ENCODE measurements at regions not wholly inside any gene's neighbourhood (a gene's known extent, or its start where the extent isn't known, plus 50 kb on each side); places are given as distances from the start of the nearest gene placed in this dataset.

GRCh38 chr10:33416691-33417090 lies 82.2 kb upstream of the NRP1 start:
- TF ChIP-seq CTCF (IDR thresholded peaks at IDR 0.05; ENCODE audit: low read depth, low read length, missing control alignments): no peak
- no peak overlapping the region for H3K4me3 ChIP-seq (replicated peaks; ENCODE audit: low read depth, low read length)
- DNase-seq (ENCODE audit: extremely low read depth, low read depth): no peak

GRCh38 chr10:33416209-33416608 lies 81.7 kb upstream of the NRP1 start:
- DNase-seq (ENCODE audit: extremely low read depth, low read depth): no peak

GRCh38 chr10:33414841-33415240 lies 80.4 kb upstream of the NRP1 start:
- H3K4me3 ChIP-seq (replicated peaks; ENCODE audit: low read depth, low read length): no peak overlapping the region
- no peak for TF ChIP-seq CTCF (IDR thresholded peaks at IDR 0.05; ENCODE audit: low read depth, low read length, missing control alignments)
- no peak for DNase-seq (ENCODE audit: extremely low read depth, low read depth)

More at GRCh38 chr10:33416209-33416608, 81.7 kb upstream of the NRP1 start:
- no peak for TF ChIP-seq CTCF (IDR thresholded peaks at IDR 0.05; ENCODE audit: low read depth, low read length, missing control alignments)
- H3K4me3 ChIP-seq (replicated peaks; ENCODE audit: low read depth, low read length): no peak overlapping the region

GRCh38 chr10:33412653-33413361 lies 78.3 kb upstream of the NRP1 start:
- H3K4me3 ChIP-seq (replicated peaks; ENCODE audit: low read depth, low read length): no peak overlapping the region
- TF ChIP-seq CTCF (IDR thresholded peaks at IDR 0.05; ENCODE audit: low read depth, low read length, missing control alignments): no peak
- DNase-seq (ENCODE audit: extremely low read depth, low read depth): no peak

GRCh38 chr10:33412241-33412640 lies 77.8 kb upstream of the NRP1 start:
- TF ChIP-seq CTCF (IDR thresholded peaks at IDR 0.05; ENCODE audit: low read depth, low read length, missing control alignments): no peak
- H3K4me3 ChIP-seq (replicated peaks; ENCODE audit: low read depth, low read length): no peak overlapping the region
- no peak for DNase-seq (ENCODE audit: extremely low read depth, low read depth)

- no peak for DNase-seq (ENCODE audit: extremely low read depth, low read depth)
- H3K4me3 ChIP-seq (replicated peaks; ENCODE audit: low read depth, low read length): no peak overlapping the region
- no peak for TF ChIP-seq CTCF (IDR thresholded peaks at IDR 0.05; ENCODE audit: low read depth, low read length, missing control alignments)
Observed at GRCh38 chr10:33410860-33411234, 76.4 kb upstream of the NRP1 start.
